K562 (cell line): ENCODE measurements at regions not wholly inside any gene's neighbourhood (a gene's known extent, or its start where the extent isn't known, plus 50 kb on each side); places are given as distances from the start of the nearest gene placed in this dataset.

Experiments
- ATAC-seq: fragments of 200-7000 bp; cut with Tn5 transposase; 3 replicates; pipeline ENCODE4 v1.9.1; 2020; ENCODE audit warnings: moderate library complexity
- BruUV-seq: library from RNA; stranded (reverse); fragments of 400-500 nt; replicated peaks from 2 replicates; lab custom pipeline; 2021; lab: Mats Ljungman, UMichigan
- CTCF ChIA-PET: fragments of 300-600 bp; formaldehyde crosslinking; extraction: SDS; loops from one replicate; lab custom pipeline; 2021; ENCODE audit warnings: low intra/inter-chr PET ratio; lab: Yijun Ruan, JAX
- POLR2A ChIA-PET: fragments of 300-600, 350-650 bp; sonication (Branson Sonifier 250); formaldehyde crosslinking; extraction: SDS; loops from one replicate; lab custom pipeline; 2021; ENCODE audit warnings: antibody characterized with exemption, inconsistent platforms; lab: Yijun Ruan, JAX
- DNase-seq, 4 experiments: peaks; one replicate each; pipeline versions ENCODE4 v3.0.0 to v3.0.0-alpha.2; 2011 to 2018; ENCODE audit warnings: low spot score in 3 of 4, mixed read lengths in 3 of 4; ENCODE audit errors: extremely low read depth in 1 of 4
- FAIRE-seq: peaks from 2 replicates; lab custom pipeline; 2011; peaks lifted over from hg19 to GRCh38; lab: Jason Lieb, UNC
- H2AFZ ChIP-seq: 2 replicates; pipeline ENCODE4 v1.6.0; 2011; ENCODE audit warnings: low read depth, low read length, control low read depth, inconsistent platforms
- H3K27ac ChIP-seq: fragments of 200-600 bp; 3 replicates; pipeline ENCODE4 v1.8.0; 2011; ENCODE audit warnings: low read depth, mild to moderate bottlenecking, control low read depth, inconsistent platforms, low read length, moderate library complexity, mixed read lengths; ENCODE audit errors: extremely low read depth
- H3K27me3 ChIP-seq, 2 experiments: fragments of 300-600 bp in 1 of 2; 2 replicates in 1 of 2; 3 replicates in 1 of 2; pipeline versions ENCODE4 v1.6.0 to v1.8.0; 2011; ENCODE audit warnings: inconsistent platforms in 2 of 2, low read length in 2 of 2, mild to moderate bottlenecking in 1 of 2, mixed read lengths in 1 of 2, moderate library complexity in 1 of 2; ENCODE audit not compliant: control insufficient read depth in 2 of 2, insufficient read depth in 2 of 2
- H3K36me3 ChIP-seq: fragments of 300-600 bp; 3 replicates; pipeline ENCODE4 v1.8.0; 2011; ENCODE audit warnings: mild to moderate bottlenecking, low read length, inconsistent platforms; ENCODE audit not compliant: control insufficient read depth, insufficient read depth
- H3K4me1 ChIP-seq, 2 experiments: fragments of 200-600 bp in 1 of 2; replicated peaks in 1 of 2; 2 replicates in 1 of 2; 3 replicates in 1 of 2; pipeline versions ENCODE4 v1.5.1 to v1.8.0; 2011; ENCODE audit warnings: inconsistent platforms in 2 of 2, low read length in 2 of 2, mild to moderate bottlenecking in 1 of 2, mixed read lengths in 1 of 2, moderate library complexity in 1 of 2; ENCODE audit not compliant: control insufficient read depth in 2 of 2, insufficient read depth in 2 of 2
- H3K4me2 ChIP-seq: 2 replicates; pipeline ENCODE4 v1.6.1; 2011; ENCODE audit warnings: low read length, control low read depth, inconsistent platforms, mixed read lengths; ENCODE audit not compliant: insufficient read depth
- H3K4me3 ChIP-seq: fragments of 200-600 bp; sonication (generic), shearing (Covaris generic); 2 replicates; pipeline ENCODE4 v1.5.1; 2016; ENCODE audit warnings: control low read depth, inconsistent platforms
- H3K79me2 ChIP-seq: fragments of 200-600 bp; 3 replicates; pipeline ENCODE4 v1.8.0; 2011; ENCODE audit warnings: low read length, inconsistent platforms; ENCODE audit not compliant: control insufficient read depth, insufficient read depth
- H3K9ac ChIP-seq, 2 experiments: 2 replicates each; pipeline versions ENCODE4 v1.6.0 to v1.6.1; 2011; ENCODE audit warnings: low read depth in 2 of 2, low read length in 2 of 2, control low read depth in 1 of 2, inconsistent platforms in 1 of 2, mild to moderate bottlenecking in 1 of 2, mixed read lengths in 1 of 2; ENCODE audit not compliant: insufficient read depth in 1 of 2
- H3K9me1 ChIP-seq: one replicate; pipeline ENCODE4 v1.6.0; 2011; ENCODE audit warnings: inconsistent platforms, mild to moderate bottlenecking, low read length, moderate library complexity; ENCODE audit not compliant: control insufficient read depth, insufficient read depth
- H3K9me3 ChIP-seq: replicated peaks from 2 replicates; pipeline ENCODE4 v1.5.1; 2011; ENCODE audit warnings: low read depth, low read length, inconsistent platforms; ENCODE audit not compliant: control insufficient read depth, insufficient read depth
- H4K20me1 ChIP-seq: replicated peaks from 2 replicates; pipeline ENCODE4 v1.6.1; 2011; ENCODE audit warnings: low read length, inconsistent platforms, mixed read lengths; ENCODE audit not compliant: control insufficient read depth, insufficient read depth
- ARHGAP35 ChIP-seq: fragments of 450-650 bp; IDR thresholded peaks from 2 replicates; pipeline ENCODE4 v1.6.1; 2018; ENCODE audit not compliant: partially characterized antibody
- DEAF1 ChIP-seq: fragments of 450-650 bp; formaldehyde crosslinking; IDR thresholded peaks from 2 replicates; pipeline ENCODE4 v1.4.0; 2020; ENCODE audit warnings: mild to moderate bottlenecking, moderate library complexity
- E2F1 ChIP-seq: sonication (generic); formaldehyde crosslinking; IDR thresholded peaks from 2 replicates; pipeline ENCODE4 v1.8.1; 2023; ENCODE audit warnings: mild to moderate bottlenecking, missing genetic modification reagents, moderate library complexity
- ELF2 ChIP-seq: fragments of 250-450 bp; sonication (Bioruptor Pico); IDR thresholded peaks from 2 replicates; pipeline ENCODE4 v1.5.0; 2021; ENCODE audit warnings: mild to moderate bottlenecking
- GTF2F1 ChIP-seq: IDR thresholded peaks from 2 replicates; pipeline ENCODE4 v1.6.1; 2011; ENCODE audit warnings: low read depth, low read length, improper control_type of control experiment
- LEF1 ChIP-seq: fragments of 450-650 bp; IDR thresholded peaks from 2 replicates; pipeline ENCODE4 v1.6.1; 2016; ENCODE audit warnings: mild to moderate bottlenecking
- MBD1 ChIP-seq: fragments of 250-450 bp; sonication (Bioruptor Pico); IDR thresholded peaks from 2 replicates; pipeline ENCODE4 v1.8.0; 2022; ENCODE audit warnings: inconsistent platforms
- NR0B1 ChIP-seq: fragments of 450-650 bp; IDR thresholded peaks from one replicate; pipeline ENCODE4 v1.6.1; 2018; ENCODE audit warnings: mild to moderate bottlenecking, moderate library complexity; ENCODE audit not compliant: partially characterized antibody
- PKNOX1 ChIP-seq: fragments of 450-650 bp; IDR thresholded peaks from 2 replicates; pipeline ENCODE4 v1.6.1; 2016
- YBX1 ChIP-seq: fragments of 450-650 bp; IDR thresholded peaks from 2 replicates; pipeline ENCODE4 v1.7.1; 2016; ENCODE audit warnings: mild to moderate bottlenecking
- ZBTB1 ChIP-seq: sonication (generic); formaldehyde crosslinking; IDR thresholded peaks from 2 replicates; pipeline ENCODE4 v1.8.1; 2023; ENCODE audit warnings: missing genetic modification reagents, low read depth, mild to moderate bottlenecking, borderline replicate concordance
- ZFP36 ChIP-seq: fragments of 150-350 bp; IDR thresholded peaks from 2 replicates; pipeline ENCODE4 v1.6.1; 2018; ENCODE audit warnings: low read length, low read depth; ENCODE audit not compliant: partially characterized antibody
- ZNF121 ChIP-seq: sonication (generic); formaldehyde crosslinking; conservative IDR thresholded peaks from 2 replicates; pipeline ENCODE4 v1.8.0; 2022; ENCODE audit warnings: missing genetic modification reagents
- ZNF146 ChIP-seq: IDR thresholded peaks from one replicate; pipeline ENCODE4 v1.6.1; 2018; ENCODE audit warnings: missing compliant biosample characterization; ENCODE audit not compliant: unreplicated experiment
- ZNF239 ChIP-seq: fragments of 250-450 bp; sonication (Bioruptor Pico); IDR thresholded peaks from 2 replicates; pipeline ENCODE4 v1.4.0; 2020; ENCODE audit warnings: mild to moderate bottlenecking
- ZNF274 ChIP-seq: IDR thresholded peaks from 2 replicates; pipeline ENCODE4 v1.6.1; 2011; ENCODE audit warnings: low read depth, mild to moderate bottlenecking, low read length, moderate library complexity, borderline replicate concordance
- ZNF507 ChIP-seq: conservative IDR thresholded peaks from 2 replicates; pipeline ENCODE4 v1.6.1; 2017; ENCODE audit warnings: missing genetic modification characterization, missing compliant biosample characterization
- WGBS: fragments of 100-300 bp; shearing (Covaris generic); methylation state at CpG from one replicate; pipeline ENCODE4 v1.1.6; 2016; ENCODE audit warnings: low coverage, mixed read lengths; ENCODE audit not compliant: insufficient coverage; ENCODE audit errors: missing lambda C conversion rate; 5-methylcytosine and 5-hydroxymethylcytosine counted together
- in situ Hi-C: fragments of 300-500 bp; cut with MboI; formaldehyde crosslinking; loops from 4 replicates; pipeline ENCODE4 v1.15.0; 2018; ENCODE audit warnings: inconsistent platforms, mixed read lengths
- intact Hi-C: fragments of 100-400 bp; cut with micrococcal nuclease; formaldehyde crosslinking; loops from 2 replicates; pipeline ENCODE4 v1.14.2; 2022

GRCh38 chr14:86035882-86036281 lies 505.9 kb downstream of the FLRT2 start (continued):
- no peak for TF ChIP-seq NR0B1
- no peak for TF ChIP-seq ZNF121
- no peak for TF ChIP-seq ZFP36
- no peak for TF ChIP-seq GTF2F1
- TF ChIP-seq PKNOX1 = no peak
- TF ChIP-seq ZNF239 (CRISPR knock-in tag) = no peak
- no peak for TF ChIP-seq ELF2

- no peak overlapping the region for H3K27ac ChIP-seq
- no TSS peak for BruUV-seq
- WGBS = 0% methylated on average over 1 of the region's 1 CpG
- DNase-seq (no peak), FAIRE-seq (no peak), ATAC-seq (no peak)
- ChIA-PET CTCF (no interaction called here), POLR2A (no interaction called here)
- intact Hi-C loops = no loop called here
- in situ Hi-C loops = no loop called here
- H4K20me1 ChIP-seq = no peaks in the 10 kb centered on the region
- H3K4me1 ChIP-seq = no peaks in the 10 kb centered on the region
- no peak overlapping the region for H3K9ac ChIP-seq
- no peak overlapping the region for H3K4me3 ChIP-seq
- H3K4me2 ChIP-seq = no peak overlapping the region
- H3K9me1 ChIP-seq = no peaks in the 10 kb centered on the region
- H3K9me3 ChIP-seq = no peaks in the 10 kb centered on the region
- no peaks in the 10 kb centered on the region for H3K27me3 ChIP-seq
- H2AFZ ChIP-seq = no peak overlapping the region
- H3K36me3 ChIP-seq = no peaks in the 10 kb centered on the region
- no peaks in the 10 kb centered on the region for H3K79me2 ChIP-seq
- TF ChIP-seq ZNF146 (CRISPR knock-in tag) (no peak), DEAF1 (CRISPR knock-in tag) (no peak), ZBTB1 (CRISPR knock-in tag) (no peak), YBX1 (no peak), ZNF274 (no peak), E2F1 (CRISPR knock-in tag) (no peak), ZNF507 (tag) (no peak), ARHGAP35 (no peak), LEF1 (no peak), MBD1 (no peak)
Measured at GRCh38 chr14:86027990-86028389, 498.0 kb downstream of the FLRT2 start.
